GM23338 (cell line): ENCODE measurements at regions not wholly inside any gene's neighbourhood (a gene's known extent, or its start where the extent isn't known, plus 50 kb on each side); places are given as distances from the start of the nearest gene placed in this dataset.

Experiments
- ATAC-seq: fragments of 200-7000 bp; cut with Tn5 transposase; 3 replicates; pipeline ENCODE4 v1.9.1; 2020
- DNase-seq: peaks from one replicate; pipeline ENCODE4 v3.0.0-alpha.2; 2015; ENCODE audit warnings: low spot score
- H2AFZ ChIP-seq: fragments of 200-600 bp; sonication (generic); 2 replicates; pipeline ENCODE4 v1.8.0; 2016; ENCODE audit warnings: antibody characterized with exemption, mild to moderate bottlenecking, moderate library complexity
- H3F3A ChIP-seq: fragments of 200-600 bp; sonication (generic); replicated peaks from 2 replicates; pipeline ENCODE4 v1.8.0; 2017; ENCODE audit warnings: antibody characterized with exemption, mixed run types, low read depth
- H3K27ac ChIP-seq: fragments of 200-600 bp; sonication (generic); 2 replicates; pipeline ENCODE4 v1.6.1; 2016; ENCODE audit warnings: low read depth
- H3K27me3 ChIP-seq: fragments of 200-600 bp; sonication (generic); 2 replicates; pipeline ENCODE4 v1.8.0; 2016; ENCODE audit warnings: mild to moderate bottlenecking, mixed run types, moderate library complexity; ENCODE audit not compliant: insufficient read depth
- H3K36me3 ChIP-seq: fragments of 200-600 bp; sonication (generic); 2 replicates; pipeline ENCODE4 v1.8.0; 2016; ENCODE audit warnings: mild to moderate bottlenecking; ENCODE audit not compliant: insufficient read depth
- H3K4me1 ChIP-seq: fragments of 200-600 bp; sonication (generic); 2 replicates; pipeline ENCODE4 v1.8.0; 2016; ENCODE audit warnings: mild to moderate bottlenecking, moderate library complexity; ENCODE audit not compliant: insufficient read depth
- H3K4me2 ChIP-seq: fragments of 200-600 bp; sonication (generic); 2 replicates; pipeline ENCODE4 v1.7.1; 2017; ENCODE audit warnings: mixed run types
- H3K4me3 ChIP-seq: fragments of 200-600 bp; sonication (generic); 2 replicates; pipeline ENCODE4 v1.6.1; 2016; ENCODE audit warnings: mixed run types
- H3K79me2 ChIP-seq: fragments of 200-600 bp; sonication (generic); replicated peaks from 2 replicates; pipeline ENCODE4 v1.8.0; 2017; ENCODE audit warnings: mild to moderate bottlenecking; ENCODE audit not compliant: insufficient read depth
- H3K9me2 ChIP-seq: fragments of 200-600 bp; sonication (generic); 2 replicates; pipeline ENCODE4 v1.8.0; 2017; ENCODE audit not compliant: insufficient read depth
- H4K20me1 ChIP-seq: fragments of 200-600 bp; sonication (generic); replicated peaks from 2 replicates; pipeline ENCODE4 v1.8.0; 2017; ENCODE audit warnings: mild to moderate bottlenecking; ENCODE audit not compliant: insufficient read depth
- H3K27ac Mint-ChIP-seq: 2 replicates; pipeline ENCODE4 v1.8.0; 2020; ENCODE audit warnings: inconsistent platforms, mild to moderate bottlenecking, moderate library complexity, mixed read lengths
- H3K27me3 Mint-ChIP-seq: 3 replicates; pipeline ENCODE4 v1.8.0; 2022; ENCODE audit warnings: low read depth, mild to moderate bottlenecking, moderate library complexity, mixed read lengths, inconsistent platforms; ENCODE audit not compliant: insufficient read depth, poor library complexity
- H3K36me3 Mint-ChIP-seq: 3 replicates; pipeline ENCODE4 v1.8.0; 2021; ENCODE audit warnings: low read depth, mild to moderate bottlenecking, inconsistent platforms, moderate library complexity, mixed read lengths
- H3K4me1 Mint-ChIP-seq: 3 replicates; pipeline ENCODE4 v1.8.0; 2020; ENCODE audit warnings: mild to moderate bottlenecking, inconsistent platforms, mixed read lengths
- H3K4me3 Mint-ChIP-seq: 3 replicates; pipeline ENCODE4 v1.8.0; 2021; ENCODE audit warnings: moderate library complexity, mild to moderate bottlenecking, inconsistent platforms, mixed read lengths
- H3K9me3 Mint-ChIP-seq: 3 replicates; pipeline ENCODE4 v1.8.0; 2020; ENCODE audit warnings: moderate library complexity, mild to moderate bottlenecking, inconsistent platforms, mixed read lengths
- EZH2 ChIP-seq: fragments of 200-600 bp; sonication (generic); IDR thresholded peaks from one replicate; pipeline ENCODE4 v1.8.0; 2017; ENCODE audit warnings: antibody characterized with exemption, mild to moderate bottlenecking, low read depth; ENCODE audit not compliant: unreplicated experiment
- REST ChIP-seq: IDR thresholded peaks from one replicate; pipeline ENCODE4 v1.6.1; 2018; ENCODE audit warnings: antibody characterized with exemption; ENCODE audit not compliant: unreplicated experiment
- ZNF114 ChIP-seq: fragments of 250-450 bp; sonication (Bioruptor Pico); IDR thresholded peaks from 2 replicates; pipeline ENCODE4 v1.5.0; 2020; ENCODE audit warnings: mild to moderate bottlenecking, moderate library complexity
- ZNF331 ChIP-seq: fragments of 250-450 bp; sonication (Bioruptor Pico); IDR thresholded peaks from 2 replicates; pipeline ENCODE4 v1.5.0; 2020; ENCODE audit warnings: low read depth, mild to moderate bottlenecking, moderate library complexity
- ZNF462 ChIP-seq: fragments of 250-450 bp; sonication (Bioruptor Pico); IDR thresholded peaks from 2 replicates; pipeline ENCODE4 v1.5.0; 2020; ENCODE audit warnings: mild to moderate bottlenecking, moderate library complexity

GRCh38 chr2:59296279-59296678, 1055.2 kb upstream of the FANCL start:
- no peaks in the 10 kb centered on the region for H3K27me3 ChIP-seq
- peaks cover 2% of the 10 kb centered on the region for H3K27me3 Mint-ChIP-seq

More at GRCh38 chr2:59296279-59296678, 1055.2 kb upstream of the FANCL start:
- no peak overlapping the region for H3K4me2 ChIP-seq
- Mint-ChIP-seq H3K27ac (no peak overlapping the region), H3K4me1 (peaks cover 13% of the 10 kb centered on the region; the same call in 2 of the 3 replicates), H3K36me3 (no peaks in the 10 kb centered on the region), H3K9me3 (no peaks in the 10 kb centered on the region), H3K4me3 (no peak overlapping the region)
- DNase-seq (no peak), ATAC-seq (no peak)
- no peaks in the 10 kb centered on the region for H3F3A ChIP-seq
- no peak overlapping the region for H2AFZ ChIP-seq
- TF ChIP-seq ZNF462 (CRISPR knock-in tag) (no peak), EZH2 (no peak), REST (no peak), ZNF114 (CRISPR knock-in tag) (no peak), ZNF331 (no peak)
- no peaks in the 10 kb centered on the region for H3K79me2 ChIP-seq
- H3K36me3 ChIP-seq = no peaks in the 10 kb centered on the region
- no peaks in the 10 kb centered on the region for H4K20me1 ChIP-seq
- H3K27ac ChIP-seq = no peak overlapping the region
- H3K4me1 ChIP-seq = peaks cover 10% of the 10 kb centered on the region; the same call in 1 of the 2 replicates
- H3K9me2 ChIP-seq = no peaks in the 10 kb centered on the region; the same call in 1 of the 2 replicates
- no peak overlapping the region for H3K4me3 ChIP-seq
